HG02970 (cell line): ENCODE measurements at regions not wholly inside any gene's neighbourhood (a gene's known extent, or its start where the extent isn't known, plus 50 kb on each side); places are given as distances from the start of the nearest gene placed in this dataset.
"Not testable (repeated sequence)": the region's sequence is repeated elsewhere in the genome, so short reads cannot be mapped to it uniquely, and the experiment has no call there.

Source experiments
- ATAC-seq: cut with Tn5 transposase; IDR thresholded peaks from one replicate; pipeline ENCODE4 v1.9.1; 2021; ENCODE audit warnings: mild to moderate bottlenecking, moderate library complexity, moderate number of reproducible peaks; ENCODE audit not compliant: unreplicated experiment, low FRiP score

DNA sequence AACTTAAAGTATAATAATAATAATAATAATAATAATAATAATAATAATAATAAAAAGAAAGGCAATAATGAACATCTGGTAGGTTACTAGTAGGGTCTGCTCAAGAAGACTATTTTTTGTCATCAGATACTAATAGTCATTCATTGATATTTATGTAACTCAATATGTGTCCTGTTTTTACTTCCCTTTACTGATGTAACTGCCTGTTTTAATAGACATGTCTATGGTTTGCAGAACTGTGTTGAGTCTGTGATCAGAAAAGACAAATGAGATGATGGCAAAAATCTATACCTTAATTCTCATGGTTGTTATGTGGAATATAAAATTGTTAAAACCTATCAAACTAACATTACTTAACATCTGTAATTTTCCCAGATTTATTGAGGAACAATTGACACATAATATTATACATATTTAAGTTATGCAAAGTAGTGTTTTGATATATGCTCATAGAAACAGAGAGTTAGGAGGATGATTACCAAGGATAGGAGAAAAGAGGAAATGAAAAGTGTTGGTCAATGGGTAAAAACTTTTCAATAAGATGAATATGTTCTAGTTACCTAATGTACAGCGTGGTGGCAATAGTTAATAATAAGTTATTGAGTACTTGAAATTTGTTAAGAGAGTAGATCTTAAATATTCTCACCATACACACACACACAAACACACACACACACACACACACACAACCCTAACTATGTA, 699.4 kb downstream of the ZPLD1 start:
- peak; percentile 97 for ATAC-seq

DNA sequence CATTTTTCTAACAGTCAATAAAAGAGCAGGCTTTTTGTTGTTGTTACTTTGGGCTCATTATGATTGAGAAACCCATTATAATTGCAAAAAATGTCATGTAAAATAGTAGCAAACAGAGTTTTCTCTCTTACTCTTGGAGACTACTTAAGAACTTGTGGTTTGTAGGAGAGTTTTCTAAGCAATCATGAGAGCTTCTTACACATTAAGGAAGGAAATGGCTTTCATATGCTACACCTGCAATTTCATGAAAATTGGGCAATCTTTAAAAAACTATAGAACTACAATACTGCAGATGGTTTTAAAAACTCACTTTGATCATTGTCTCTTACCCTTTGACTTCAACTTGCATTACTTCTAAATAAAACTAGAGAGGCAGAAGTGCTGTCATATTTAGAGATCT, 701.8 kb downstream of the ZPLD1 start:
- no peak for ATAC-seq

DNA sequence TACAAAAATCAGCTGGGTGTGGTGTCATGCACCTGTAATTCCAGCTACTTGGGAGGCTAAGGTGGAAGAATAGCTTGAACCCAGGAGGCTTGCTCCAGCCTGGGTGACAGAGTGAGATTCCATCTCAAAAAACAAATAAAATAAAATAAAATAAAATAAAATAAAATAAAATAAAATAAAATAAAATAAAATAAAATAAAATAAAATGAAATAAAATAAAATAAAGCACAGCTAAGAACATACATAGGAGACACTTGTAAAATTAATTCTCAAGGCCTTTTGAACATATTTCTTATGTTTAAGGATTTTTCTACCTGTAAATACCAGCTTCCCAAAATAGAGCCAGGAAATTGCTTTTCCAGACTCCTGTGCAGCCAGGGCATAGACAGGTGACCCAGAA, 703.0 kb downstream of the ZPLD1 start:
- ATAC-seq, result no peak

DNA sequence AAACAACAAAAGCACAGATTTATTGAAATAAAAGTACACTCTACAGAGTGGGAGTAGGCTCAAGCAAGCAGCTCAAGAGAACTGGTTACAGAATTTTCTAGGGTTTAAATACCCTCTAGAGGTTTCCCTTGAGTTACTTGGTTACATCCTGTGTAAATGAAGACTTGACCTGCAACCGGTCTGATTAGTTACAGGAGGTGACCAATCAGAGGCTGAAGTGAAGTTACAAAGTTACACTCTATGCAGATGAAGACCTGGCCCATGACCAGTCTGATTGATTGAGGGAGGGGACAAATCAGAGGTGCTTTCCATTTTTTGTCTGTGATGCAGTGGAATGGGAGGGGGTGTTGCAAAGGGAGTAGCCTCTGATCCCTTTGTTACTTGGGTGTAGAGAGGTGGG, 723.4 kb downstream of the ZPLD1 start:
- ATAC-seq, result no peak

DNA sequence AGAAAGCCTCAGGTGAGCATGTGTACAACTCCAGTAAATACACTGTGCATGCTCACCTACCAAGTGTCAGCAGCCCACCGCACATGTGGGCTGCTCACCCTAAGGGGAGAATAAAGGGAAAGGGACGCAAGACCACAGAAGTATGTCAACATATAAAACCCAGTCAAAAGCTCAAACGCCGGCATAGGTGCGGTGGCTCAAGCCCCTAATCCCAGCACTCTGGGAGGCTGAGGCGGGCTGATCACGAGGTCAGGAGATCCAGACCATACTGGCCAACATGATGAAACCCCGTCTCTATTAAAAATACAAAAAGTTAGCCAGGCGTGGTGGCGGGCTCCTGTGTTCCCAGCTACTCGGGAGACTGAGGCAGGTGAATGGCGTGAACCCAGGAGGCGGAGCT, 732.1 kb downstream of the ZPLD1 start:
- ATAC-seq, result no peak

DNA sequence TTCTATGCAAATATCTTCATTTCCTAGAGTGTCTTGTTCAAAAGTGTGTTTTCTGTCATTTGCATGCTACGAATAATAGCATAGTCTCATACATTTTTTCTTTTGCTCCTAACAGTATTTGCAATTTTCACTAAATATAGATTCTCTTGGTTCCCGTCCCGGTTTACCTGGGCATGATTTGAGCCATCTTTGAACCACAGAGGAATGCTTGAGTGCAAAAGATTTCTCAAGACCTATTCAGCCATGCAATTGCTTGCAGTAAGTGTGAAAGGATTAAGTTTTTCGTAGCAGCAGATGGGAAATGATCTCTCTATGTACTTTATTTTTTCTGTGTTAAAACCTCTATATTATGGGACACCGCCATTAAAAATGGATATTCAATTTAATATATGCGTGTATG, 733.0 kb downstream of the ZPLD1 start:
- ATAC-seq, result no peak

DNA sequence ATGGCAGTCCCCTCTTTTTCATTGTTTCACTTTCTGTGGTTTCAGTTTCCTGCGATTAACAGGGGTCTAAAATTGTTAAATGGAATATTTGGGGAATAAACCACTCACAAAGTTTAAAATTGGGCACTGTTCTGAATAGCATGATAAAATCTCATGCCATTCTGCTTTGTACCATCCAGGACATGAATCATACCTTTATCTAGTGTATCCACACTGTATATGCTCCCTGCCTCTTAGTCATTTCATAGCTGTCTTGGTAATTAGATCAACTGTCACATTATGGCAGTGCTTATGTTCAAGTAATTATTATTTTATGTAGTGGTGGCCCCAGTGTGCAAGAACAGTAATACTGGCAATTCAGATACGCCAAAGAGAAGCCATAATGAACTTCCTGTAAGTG, 734.5 kb downstream of the ZPLD1 start:
- no peak for ATAC-seq

DNA sequence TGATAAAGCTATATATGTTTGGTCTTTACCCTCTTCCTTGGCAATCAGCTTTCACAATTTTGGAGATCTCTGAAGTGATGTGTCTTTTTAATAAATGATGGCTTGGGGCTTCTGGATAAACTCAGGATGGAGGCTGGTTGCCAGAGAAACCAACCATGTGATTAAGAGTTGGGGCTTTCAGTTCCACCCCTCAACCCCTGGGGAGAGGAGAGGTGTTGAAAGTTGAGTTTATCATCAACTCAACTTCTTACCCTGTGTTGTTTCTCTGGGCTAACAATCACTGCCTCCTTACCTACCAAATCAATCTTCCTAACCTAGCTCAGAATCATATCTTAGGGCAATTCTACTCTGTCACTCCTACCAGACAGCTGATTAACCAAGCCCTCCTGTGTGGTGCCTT, 735.8 kb downstream of the ZPLD1 start:
- peak; percentile 76 for ATAC-seq

DNA sequence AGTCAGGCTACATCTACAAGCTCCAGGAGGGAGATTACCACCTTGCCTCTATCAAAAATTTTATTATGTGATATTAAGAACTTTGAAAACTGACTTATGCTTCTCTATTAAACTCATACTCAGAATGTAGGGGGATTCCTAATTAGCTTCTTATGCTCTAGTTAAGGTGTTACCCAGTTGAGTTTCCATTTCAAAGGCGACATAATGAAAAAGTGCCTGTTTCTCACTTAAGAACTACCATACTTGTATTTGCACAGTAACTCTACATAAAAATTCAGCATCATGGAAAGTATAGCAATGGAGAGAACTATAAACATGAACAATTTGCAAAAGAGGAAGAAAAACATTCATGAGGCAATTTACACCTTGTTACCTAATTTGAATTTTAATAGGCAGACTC, 739.1 kb downstream of the ZPLD1 start:
- no peak for ATAC-seq

DNA sequence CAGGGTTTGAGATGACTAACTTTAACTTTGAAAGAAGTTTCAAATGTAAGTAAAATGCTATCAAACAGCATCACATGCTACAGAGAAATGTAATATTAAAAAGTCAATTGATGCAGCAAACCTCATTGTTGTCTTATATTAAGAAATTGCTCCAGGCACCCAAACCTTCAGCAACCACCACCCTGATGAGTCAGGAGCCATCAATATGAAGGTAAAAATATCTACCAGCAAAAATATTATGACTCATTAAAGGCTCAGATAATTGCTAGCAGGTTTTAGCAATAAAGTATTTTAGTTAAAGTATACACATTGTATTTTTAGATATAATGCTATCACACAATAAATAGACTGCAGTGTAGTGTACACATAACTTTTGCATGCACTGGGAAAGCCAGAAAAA, 746.3 kb downstream of the ZPLD1 start:
- no peak for ATAC-seq

DNA sequence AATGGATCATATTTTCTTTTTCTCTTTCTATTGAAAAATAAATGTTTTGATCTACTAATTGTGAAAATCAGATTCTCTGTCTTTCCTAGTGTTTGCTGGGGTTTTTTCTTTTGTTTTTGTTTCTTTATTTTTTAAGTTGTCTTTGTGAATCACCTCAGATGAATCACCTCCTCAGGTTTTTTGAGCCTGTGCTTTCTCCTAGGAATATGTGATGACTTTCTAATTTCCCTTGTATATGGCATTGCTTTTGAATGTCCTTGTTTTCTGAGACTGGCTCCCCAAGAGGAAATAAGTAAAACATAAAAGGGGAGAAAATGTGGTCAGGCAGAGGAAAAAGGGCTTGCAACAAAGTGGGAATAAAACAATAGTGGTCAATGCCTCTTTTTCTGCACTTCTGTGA, 750.0 kb downstream of the ZPLD1 start:
- no peak for ATAC-seq

DNA sequence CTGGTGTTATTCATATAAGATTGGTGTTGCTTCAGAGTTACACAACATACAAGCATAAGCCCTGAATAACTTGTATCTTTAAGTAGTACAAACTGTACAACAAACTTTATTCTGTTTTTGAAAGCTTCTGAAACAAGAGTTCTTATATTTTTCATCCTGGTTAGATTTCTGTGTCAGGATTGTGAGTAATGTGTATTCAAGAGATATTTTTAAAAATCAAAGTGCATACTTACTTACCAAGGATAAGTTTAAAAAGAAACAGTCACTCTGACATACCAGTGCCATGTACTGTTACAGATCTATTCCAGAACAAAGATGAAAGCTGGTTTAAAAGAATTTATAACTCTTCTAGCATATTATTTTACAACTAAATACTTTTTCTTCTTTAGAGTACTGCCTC, 755.1 kb downstream of the ZPLD1 start:
- ATAC-seq, result no peak

DNA sequence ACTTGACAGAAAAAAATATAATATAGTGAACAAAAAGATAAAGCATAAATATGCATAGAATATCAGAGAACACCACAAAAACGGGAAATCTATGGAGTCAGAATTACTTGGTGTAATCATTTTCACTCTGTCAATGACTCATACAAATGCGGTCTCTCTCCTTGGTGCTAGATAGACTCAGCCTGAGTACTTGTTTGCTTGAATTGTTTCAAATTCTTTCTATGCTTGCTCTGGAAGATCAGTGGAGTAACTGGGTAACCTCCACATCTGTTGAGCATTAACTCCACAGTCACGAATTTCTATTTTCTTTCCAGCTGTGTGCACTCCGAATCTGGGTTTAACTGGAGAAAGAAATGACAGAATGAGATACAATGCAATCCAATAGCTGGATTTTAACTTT, 760.4 kb downstream of the ZPLD1 start:
- no peak for ATAC-seq

DNA sequence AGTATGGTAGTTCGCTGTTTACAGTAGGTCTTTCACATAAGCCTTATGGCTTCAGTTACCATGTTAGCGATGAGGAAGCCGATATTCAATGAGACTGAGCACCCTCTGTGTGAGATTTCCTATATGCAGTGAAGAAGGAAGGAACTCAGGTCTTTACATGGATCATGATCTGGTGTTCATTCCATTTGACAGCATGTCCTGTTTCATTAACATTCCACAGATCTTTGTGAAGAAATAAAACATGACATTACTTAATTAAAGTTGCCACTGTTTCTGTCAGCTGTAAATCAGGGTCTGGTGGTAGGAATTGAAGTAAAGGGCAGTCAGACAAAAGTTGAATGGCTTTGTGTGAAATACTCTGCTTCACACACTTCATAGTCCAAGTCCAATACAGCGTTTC, 768.6 kb downstream of the ZPLD1 start:
- ATAC-seq, result no peak

DNA sequence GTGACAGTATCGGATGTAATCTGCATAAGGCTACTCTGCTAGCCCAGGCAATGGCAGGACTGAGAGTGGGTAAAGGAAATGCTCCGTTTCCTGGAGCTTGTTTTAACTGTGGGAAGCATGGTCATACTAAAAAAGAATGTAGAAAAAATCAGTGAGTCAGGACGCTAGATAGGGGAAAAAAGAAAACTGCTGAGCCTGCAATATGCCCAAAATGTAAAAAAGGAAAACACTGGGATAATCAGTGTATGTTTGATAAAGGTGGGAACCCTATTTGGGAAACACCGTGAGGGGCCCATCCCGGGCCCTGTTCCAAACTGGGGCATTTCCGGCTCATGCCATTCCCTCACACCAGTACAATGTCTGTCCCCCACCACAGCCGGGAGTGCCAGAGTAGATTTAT, 775.8 kb downstream of the ZPLD1 start:
- no peak for ATAC-seq

DNA sequence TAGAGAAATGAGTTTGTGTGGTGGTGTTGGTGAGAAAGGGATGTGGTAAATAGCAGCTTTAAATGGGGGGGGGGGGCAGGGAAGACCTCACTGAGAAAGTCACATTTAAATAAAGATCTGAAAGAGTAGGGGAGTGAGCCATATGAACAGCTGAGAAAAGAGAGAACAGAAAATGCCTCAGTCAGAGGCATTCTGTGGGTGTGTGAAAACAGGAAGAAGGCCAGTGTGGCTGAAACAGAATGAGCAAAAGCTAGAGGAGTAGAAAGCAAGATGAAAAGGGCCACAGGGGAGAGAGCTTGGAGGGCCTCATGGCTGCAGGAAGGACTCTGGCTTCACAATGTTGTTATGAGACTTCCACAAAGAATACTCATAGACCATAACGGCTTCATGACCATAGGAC, 783.3 kb downstream of the ZPLD1 start:
- peak; percentile 100 for ATAC-seq

DNA sequence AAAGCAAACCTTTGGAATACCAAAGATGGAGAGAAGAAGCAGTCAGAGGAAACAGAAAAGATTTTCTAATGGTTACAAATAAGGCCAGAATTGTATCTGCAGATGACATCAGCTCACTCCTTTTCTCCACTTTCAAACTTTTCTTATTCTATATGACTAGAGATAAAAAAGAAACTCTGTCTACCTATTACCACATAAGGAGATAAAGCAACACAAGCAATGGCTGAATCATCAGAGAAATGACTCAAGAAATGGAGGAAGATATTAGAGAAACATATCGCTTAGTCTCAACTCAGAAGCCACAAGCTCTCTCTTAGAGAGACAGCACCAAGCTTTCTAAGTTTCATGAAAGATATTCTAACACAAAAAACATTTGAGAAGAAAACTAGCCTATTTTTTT, 784.0 kb downstream of the ZPLD1 start:
- ATAC-seq, result no peak

DNA sequence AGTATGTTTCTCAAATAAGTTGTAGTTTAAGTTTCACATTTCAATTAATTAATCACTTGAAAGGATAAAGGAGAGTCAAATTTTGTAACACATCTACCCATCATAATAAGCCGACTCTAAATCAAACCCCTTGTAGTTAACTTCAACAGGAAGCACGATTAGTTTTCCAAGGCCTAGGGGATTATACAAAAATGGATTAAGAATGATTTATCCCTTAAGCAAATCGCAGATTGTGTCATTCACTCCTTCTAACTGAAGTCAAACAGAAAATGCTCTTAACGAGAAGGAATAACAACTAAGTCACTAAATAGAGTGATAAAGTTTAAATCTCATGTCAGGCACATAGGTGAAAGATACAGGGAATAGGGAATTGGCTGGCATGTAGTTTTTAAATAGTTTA, 792.8 kb downstream of the ZPLD1 start:
- ATAC-seq, result no peak

DNA sequence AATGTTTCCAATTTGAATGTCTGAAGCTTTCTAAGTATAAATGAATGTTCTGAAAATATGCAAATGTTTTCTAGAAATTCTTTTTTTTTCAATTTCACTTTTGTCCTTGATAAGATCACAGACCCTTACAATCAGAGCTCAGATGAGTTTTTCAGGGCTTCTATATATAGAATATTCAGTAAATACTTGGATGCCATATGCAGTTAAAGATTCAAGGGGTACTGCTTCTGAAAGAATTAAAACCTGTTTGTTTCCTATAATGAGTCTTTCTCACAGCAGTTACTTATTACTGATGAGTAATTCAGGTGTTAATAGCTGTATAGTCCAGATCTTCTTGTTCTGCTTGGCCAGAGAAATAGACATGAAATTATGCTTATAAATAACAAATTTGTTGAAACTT, 812.6 kb downstream of the ZPLD1 start:
- no peak for ATAC-seq

DNA sequence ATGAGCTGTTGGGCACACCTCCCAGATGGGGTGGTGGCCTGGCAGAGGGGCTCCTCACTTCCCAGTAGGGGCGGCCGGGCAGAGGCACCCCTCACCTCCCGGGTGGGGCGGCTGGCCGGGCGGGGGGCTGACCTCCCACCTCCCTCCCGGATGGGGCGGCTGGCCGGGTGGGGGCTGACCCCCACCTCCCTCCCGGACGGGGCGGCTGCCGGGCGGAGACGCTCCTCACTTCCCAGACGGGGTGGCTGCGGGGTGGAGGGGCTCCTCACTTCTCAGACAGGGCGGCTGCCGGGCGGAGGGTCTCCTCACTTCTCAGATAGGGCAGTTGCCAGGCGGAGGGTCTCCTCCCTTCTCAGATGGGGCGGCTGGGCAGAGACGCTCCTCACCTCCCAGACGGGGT, 820.0 kb downstream of the ZPLD1 start:
- not testable (repeated sequence) for ATAC-seq

DNA sequence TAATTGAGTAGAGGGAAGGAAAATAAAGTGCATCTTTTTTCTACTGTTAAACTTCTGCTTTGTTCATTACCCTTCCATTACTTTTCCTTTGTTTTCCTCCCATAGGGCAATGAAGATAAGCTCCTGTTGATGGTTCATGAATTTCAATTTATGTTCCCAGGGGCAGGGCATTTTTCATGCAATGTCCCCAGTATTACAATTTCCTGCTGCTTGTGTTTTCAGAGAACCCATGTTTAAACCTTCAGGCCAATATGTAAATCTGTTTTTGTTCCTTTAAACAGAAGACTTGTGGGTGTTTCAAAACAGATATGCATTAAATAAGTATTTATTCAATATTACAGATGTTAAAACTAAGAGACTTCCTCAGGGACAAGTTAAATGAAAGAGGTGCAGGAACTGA, 834.5 kb downstream of the ZPLD1 start:
- ATAC-seq, result no peak

DNA sequence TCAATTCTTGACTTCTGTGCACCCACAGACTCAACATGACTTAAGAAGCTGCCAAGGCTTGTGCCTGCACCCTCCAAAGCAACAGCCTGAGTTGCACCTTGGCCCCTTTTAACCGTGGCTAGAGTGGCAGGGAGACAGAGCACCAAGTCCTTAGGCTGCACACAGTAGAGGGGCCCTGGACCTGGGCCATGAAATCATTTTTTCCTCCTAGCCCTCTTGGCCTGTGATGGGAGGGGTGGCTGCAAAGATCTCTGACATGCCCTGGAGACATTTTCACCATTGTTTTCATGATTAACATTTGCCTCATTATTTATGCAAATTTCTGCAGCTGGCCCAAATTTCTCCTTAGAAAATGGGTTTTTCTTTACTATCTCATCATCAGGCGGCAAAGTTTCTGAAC, 836.8 kb downstream of the ZPLD1 start:
- ATAC-seq, result no peak

DNA sequence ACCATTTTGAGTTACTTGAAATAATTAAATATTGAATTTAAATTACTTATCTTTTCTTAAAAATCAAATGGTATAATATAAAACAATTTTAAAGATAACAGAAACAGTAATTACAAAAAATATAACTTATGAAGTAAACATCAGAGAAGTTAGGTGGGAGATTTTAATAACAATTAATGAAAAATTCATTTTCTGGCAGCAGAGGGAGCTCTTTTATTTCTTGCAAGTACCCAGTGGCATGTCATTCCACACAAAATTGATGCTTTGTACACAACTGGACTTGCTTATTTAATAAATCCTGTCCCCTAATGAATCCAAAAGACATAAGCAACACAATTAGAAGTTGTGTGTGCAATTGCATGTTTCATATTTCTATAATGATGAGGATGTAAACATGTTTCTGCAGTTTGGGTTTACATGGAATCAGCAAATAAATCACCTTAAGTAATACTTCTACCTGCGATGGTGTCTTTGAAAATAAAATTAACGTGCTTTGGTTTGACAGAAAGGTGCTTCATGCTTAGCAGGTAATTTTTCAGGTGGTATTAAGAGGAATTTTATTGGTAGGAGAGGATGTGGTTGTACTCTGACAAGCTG, 861.3 kb downstream of the ZPLD1 start:
- no peak for ATAC-seq
